CD4-positive, alpha-beta T cell treated with Interleukin-2 at 100 ng/mL for 4 hours (primary cell): ENCODE measurements at regions not wholly inside any gene's neighbourhood (a gene's known extent, or its start where the extent isn't known, plus 50 kb on each side); places are given as distances from the start of the nearest gene placed in this dataset.
"Not testable (repeated sequence)": the region's sequence is repeated elsewhere in the genome, so short reads cannot be mapped to it uniquely, and the experiment has no call there.

Experiments used
- DNase-seq: peaks from one replicate; pipeline ENCODE4 v3.0.0-alpha.2; 2020; ENCODE audit warnings: low spot score

GRCh38 chr17:77290759-77291558 lies 150.2 kb downstream of the SEC14L1 start:
- DNase-seq, result not testable (repeated sequence)

- DNase-seq, result no peak
Measured at GRCh38 chr17:77291591-77292386, 151.0 kb downstream of the SEC14L1 start.

- DNase-seq, result no peak
Measured at GRCh38 chr17:77294761-77295160, 154.0 kb downstream of the SEC14L1 start.

- DNase-seq, result no peak
Measured at GRCh38 chr17:77295241-77295853, 154.6 kb downstream of the SEC14L1 start.

GRCh38 chr17:77296769-77297409 lies 156.1 kb downstream of the SEC14L1 start:
- DNase-seq, result no peak

GRCh38 chr17:77297693-77298666 lies 157.2 kb downstream of the SEC14L1 start:
- no peak for DNase-seq

- no peak for DNase-seq
Measured at GRCh38 chr17:77298811-77299210, 158.0 kb downstream of the SEC14L1 start.

GRCh38 chr17:77299256-77300015 lies 158.7 kb downstream of the SEC14L1 start:
- DNase-seq, result no peak

- no peak for DNase-seq
Measured at GRCh38 chr17:77300016-77300686, 159.4 kb downstream of the SEC14L1 start.

- no peak for DNase-seq
Measured at GRCh38 chr17:77301694-77302266, 161.0 kb downstream of the SEC14L1 start.

- no peak for DNase-seq
Measured at GRCh38 chr17:77302682-77303081, 161.9 kb downstream of the SEC14L1 start.

- no peak for DNase-seq
Measured at GRCh38 chr17:77303620-77304019, 162.9 kb downstream of the SEC14L1 start.

- DNase-seq, result no peak
Measured at GRCh38 chr17:77304051-77304745, 163.4 kb downstream of the SEC14L1 start.

GRCh38 chr17:77304746-77305473 lies 164.1 kb downstream of the SEC14L1 start:
- DNase-seq, result no peak

GRCh38 chr17:77306048-77306789 lies 165.4 kb downstream of the SEC14L1 start:
- no peak for DNase-seq

- DNase-seq, result no peak
Measured at GRCh38 chr17:77306790-77307478, 166.2 kb downstream of the SEC14L1 start.
